GM19397 (cell line): ENCODE measurements at regions not wholly inside any gene's neighbourhood (a gene's known extent, or its start where the extent isn't known, plus 50 kb on each side); places are given as distances from the start of the nearest gene placed in this dataset.

Source experiments
- ATAC-seq: cut with Tn5 transposase; IDR thresholded peaks from one replicate; pipeline ENCODE4 v1.9.1; 2021; ENCODE audit warnings: mild to moderate bottlenecking, moderate library complexity; ENCODE audit not compliant: unreplicated experiment

DNA sequence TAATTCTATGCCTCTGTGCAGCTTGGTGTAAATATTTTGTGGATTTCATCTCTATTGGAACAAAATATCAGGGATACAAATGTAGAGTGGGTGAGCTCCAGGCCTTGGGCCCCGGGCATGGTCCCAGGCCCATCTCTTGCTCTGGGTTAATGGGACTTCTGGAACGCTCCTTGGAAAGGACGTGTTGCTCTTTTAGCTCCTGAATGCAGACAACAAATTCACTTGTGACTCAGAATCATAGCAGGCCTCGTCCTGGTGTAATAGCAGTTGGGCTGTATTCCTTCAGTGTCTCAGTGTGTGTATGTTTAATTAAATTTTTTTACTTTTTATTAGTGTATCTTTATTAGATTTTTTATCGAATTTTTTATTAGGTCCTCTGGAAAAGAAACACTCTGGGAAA is 266.7 kb upstream of the C2CD4B start:
- no peak for ATAC-seq

DNA sequence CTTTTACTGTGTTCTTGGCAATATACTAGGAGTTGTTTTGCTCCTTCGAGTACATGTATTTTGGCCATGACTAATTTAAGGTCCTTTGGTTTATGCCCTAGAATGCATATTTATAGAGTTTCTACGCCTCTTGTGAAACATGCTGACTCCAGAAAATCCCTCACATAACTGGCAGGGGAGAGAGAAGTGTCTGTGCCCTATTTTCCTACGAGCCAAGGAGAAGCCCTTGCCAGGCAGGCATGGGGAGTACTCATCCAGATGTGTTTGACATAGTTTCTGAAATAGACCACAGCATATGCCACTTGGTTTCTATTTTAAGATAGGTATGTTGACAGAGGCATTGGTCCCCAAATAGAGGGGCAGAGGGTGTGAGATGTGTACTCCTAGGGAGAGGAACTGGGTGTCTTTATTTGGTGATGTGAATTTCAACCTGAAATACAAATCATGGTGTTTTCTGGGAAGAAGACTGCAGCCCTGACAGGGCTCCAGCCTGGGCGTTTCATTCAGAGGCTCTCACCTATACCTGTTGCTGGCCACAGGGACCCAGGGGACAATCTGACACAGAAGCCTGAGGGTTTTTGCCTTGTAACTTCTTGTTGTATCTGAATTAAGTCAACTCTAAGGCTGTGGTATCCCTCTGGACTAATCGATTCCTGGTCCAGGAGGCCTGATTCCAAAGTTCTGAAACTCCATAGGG is 267.8 kb upstream of the C2CD4B start:
- no peak for ATAC-seq

DNA sequence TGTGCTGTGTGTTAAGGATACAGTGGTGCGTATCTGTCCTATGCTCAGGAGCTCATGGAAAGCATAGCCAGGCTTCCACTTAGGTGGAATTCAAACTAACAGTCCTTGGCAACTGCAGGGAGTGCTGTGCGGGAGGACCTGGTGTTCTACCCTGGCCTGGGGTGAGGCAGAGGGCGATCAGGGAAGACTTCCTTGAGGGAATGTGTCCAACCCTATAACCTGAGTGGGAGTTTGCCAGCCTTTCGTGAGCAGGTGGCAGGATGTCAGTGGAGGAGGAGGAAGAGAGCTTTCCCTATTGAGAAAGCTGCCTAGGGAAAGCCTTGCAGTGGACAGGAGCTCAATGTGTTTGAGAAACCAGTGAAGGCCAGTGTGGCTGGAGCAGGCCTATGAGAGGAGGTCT is 271.1 kb upstream of the C2CD4B start:
- no peak for ATAC-seq

DNA sequence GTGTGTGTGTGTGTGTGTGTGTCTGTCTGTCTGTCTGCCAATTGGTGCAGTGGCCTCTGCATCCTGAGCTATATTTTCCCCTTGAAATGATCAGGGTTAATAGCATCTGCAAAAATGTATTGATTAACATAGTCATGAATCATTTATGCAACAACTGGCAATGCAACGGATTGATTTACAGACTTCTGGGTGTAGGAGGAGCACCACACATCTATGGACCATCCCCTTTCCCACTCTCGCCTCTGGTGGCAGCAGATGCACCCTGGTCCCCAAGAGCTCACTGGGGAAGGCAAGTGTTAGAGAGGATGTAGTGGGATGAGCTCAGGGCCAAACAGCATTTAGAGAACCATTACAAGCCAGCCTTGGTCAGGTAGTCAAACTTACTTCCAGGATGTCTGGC is 272.7 kb upstream of the C2CD4B start:
- no peak for ATAC-seq

DNA sequence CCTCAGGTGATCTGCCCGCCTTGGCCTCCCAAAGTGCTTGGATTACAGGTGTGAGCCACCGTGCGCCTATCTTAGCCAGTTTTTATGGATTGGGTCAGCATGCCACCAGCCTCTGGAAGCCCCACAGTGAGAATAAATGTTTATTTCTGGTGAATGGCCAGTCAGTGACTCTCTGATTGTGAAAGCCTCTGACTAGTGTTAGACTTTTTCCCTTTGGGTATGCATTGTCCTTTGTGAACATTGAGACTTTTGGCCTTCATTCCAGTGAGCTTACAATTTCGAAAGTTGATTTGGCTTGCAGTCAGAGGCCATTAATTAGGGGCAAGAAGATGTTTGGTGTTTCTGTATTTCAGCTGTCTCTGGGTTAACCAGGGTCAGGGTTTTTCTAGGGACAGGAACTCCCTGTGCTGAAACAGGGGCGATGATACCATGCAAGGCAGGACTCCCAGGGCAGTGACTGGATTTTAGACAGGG is 274.5 kb upstream of the C2CD4B start:
- ATAC-seq, result no peak

DNA sequence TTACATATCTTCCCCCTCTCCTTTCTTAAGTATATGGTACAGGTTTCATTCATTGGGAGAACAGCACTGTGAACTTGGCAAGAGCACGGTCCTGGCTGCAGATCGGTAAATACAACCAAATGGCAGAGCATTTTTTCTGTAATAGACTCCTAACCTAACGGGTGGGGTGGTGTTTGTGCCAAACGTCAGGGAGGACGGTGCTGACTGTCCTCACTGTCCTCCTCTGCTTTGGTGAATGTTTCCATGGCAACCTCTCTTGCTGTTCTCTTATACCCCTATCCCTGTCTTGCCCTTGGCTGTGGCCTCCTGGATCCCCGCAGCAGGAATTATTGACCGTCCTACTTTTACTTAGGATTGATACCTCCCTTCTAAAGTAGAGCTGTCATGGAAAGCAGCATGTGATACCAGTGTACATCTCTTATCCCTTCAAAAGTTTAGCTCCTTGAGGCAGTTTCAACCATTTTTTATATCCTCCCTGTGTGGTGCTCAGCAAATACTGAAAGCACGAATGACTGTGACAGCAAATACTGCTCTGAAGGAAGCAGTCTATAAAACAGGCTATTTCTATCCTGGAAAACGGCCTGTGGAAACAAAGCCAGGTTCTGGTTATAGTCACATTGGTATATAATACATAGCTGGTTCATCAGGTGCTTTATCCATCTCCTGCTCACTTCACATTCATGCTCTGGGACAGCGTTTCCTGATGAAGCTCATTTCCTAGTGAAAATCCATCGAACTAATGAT is 275.4 kb upstream of the C2CD4B start:
- no peak for ATAC-seq

DNA sequence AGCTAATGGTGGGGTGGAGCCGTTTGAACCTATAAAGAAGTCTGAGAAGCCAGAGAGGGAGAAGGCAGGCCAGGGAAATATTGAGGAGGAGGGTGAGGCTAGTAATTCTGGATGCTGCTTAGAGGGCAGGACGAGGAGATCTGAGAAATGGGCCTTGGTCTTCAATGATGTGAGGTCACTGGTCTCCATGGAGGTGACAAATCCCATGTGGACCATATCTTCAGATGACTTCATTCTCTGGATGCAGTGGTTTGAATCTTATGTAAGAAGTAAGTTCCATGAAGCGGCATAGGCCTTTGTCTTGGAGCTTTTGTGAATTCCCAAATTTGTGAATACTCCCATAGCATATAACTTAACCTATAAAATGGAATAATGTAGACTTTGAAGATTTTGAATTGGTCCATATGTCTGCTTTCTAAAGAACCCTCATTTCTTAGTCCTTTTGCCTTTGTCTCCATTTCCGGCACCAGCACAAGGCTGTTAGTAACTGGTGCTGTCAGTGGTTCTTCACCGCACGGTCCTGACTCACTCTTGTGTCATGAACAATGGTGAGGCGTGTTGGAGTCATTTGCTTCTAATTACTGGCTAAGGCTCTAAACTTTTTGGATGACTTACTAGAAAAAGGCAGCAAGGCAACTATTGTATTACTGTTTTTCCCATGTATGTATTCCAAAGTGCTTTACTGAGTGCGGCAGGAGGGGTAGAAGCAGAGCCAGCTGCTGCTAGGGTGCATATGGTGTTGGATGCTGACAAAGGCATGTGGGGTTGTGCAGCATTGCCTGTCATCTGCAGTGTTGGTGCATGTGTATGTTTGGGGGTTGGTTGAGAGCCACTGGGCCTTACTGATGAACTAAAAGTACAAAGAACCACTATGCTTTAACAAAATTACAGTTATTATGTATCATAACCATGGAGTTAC is 279.3 kb upstream of the C2CD4B start:
- no peak for ATAC-seq

DNA sequence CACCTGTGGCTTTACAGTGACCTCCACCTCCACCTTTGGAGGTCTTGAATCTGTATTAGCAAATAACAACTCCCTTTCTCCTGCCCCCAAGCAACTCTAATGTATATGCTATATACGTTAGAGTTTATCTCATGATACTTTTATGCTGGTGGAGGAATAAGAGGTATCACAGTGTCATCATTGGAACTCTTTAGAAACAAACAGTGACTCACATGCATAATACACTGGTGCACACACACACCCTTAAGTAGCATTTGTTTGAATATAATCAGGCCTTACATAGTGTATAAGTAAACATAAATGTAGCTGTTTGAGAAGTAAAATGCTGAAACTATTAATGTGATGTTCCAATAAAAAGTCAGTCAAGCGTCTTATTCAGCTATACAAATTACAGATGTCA is 280.2 kb upstream of the C2CD4B start:
- ATAC-seq, result no peak

DNA sequence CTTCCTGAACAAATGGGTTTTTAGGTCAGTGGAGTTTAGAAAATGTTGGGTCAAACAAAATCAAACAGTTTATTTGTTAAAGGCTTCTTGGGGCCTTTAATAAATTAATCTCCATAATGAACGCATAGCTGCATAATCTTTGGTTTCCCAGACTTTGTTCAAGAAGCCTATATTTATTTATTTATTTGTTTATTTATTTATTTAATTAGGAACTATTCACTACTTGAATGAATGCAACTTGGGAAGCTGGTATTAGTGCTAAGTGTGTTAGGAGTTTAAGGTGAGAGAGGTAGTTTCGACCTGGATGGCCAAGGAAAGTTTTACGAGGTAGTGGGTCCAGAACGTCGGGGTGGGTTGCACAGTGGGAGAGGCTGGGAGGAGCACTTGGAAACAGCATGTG is 281.9 kb upstream of the C2CD4B start:
- ATAC-seq, result no peak

DNA sequence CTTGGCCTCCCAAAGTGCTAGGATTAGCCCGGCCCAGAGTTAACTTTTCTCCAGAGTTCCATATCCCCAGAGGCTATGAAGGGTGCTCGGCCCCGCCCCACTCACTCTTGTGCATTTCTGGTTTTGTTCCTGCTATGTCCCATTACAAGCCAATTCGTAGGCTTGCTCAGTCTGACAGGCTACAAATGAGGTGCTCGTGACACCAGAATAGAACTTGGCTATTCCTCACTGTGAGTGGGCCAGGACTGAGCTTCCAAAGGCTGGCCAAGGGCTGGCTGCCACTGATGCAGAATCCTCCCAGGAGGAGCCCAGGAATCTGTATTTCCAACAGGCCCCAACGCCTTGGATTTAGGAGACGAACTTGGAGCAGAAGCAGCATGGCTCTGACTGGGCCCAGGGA is 282.7 kb upstream of the C2CD4B start:
- ATAC-seq, result no peak

DNA sequence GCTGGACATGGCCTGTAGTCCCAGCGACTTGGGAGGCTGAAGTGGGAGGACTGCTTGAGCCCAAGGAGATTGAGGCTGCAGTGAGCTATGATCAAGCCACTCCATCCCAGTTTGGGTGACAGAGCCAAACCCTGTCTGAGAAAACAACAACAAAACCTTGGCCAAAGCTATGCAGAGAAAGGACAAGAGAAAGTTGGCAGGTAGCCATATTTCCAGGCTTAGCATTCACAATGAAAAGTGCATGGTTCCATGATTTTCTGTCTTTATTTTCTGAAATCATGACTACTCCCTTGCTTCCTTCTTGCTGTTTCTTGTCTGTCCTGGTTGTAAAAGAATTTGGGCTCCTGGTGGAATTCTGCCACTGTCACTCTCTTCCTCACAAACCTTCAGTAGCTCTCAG is 284.6 kb upstream of the C2CD4B start:
- no peak for ATAC-seq

DNA sequence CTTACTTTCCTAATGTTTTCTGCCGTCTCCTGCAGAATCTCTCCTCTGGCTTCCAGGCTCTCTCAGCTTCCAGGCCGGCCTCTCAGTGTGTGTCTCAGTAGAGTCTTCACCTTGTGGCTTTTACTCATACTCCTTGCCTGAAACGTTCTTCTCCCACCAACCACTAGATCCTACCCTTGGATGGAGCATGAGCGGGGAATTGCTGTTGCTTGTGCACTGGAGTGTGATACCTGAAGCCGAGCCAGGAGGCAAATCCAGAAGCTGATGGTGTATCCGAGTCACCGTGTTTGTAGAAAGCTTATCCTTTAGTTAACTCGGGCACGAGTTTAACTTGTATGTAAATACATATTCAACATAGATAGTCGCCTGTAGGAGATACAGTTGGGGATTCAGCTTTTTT is 285.0 kb upstream of the C2CD4B start:
- no peak for ATAC-seq

DNA sequence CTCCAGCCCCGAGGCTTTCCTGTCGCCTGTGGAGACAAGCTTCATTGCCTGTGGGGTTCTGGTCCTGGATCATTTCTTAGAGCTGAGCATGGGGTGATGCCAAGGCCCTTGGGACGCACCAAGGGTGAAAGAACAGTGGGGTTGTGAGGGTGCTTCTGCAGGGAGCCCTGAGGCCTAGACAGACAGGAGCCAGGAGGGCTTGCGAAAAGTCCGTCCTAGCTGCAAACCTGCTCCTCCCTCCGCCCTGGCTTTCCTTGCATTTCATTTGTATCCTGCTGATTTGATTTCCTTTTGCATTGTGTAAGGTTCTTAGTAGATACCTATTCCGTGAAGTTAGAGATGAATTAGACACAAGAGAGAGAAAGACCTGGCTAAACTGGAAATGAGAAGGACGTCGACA is 286.9 kb upstream of the C2CD4B start:
- ATAC-seq, result no peak

DNA sequence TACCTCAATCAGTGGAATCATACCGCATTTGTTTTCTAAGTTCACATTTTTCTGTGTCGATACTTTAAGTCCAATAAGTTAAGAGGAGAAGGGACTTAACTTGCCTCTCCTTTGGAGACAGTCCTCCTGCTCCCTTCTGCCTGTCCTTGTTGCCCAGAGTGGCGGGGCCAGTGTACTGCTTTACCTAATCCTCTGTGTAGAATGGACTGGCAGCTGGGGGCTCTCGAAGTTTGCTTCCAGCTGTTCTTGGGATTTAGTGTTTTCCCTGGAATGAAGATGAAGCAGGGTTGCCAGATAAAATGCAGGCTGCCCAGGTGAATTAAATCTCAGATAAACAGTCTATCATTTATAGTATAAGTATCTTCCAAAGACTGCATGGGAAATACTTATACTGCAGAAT is 287.6 kb upstream of the C2CD4B start:
- no peak for ATAC-seq

DNA sequence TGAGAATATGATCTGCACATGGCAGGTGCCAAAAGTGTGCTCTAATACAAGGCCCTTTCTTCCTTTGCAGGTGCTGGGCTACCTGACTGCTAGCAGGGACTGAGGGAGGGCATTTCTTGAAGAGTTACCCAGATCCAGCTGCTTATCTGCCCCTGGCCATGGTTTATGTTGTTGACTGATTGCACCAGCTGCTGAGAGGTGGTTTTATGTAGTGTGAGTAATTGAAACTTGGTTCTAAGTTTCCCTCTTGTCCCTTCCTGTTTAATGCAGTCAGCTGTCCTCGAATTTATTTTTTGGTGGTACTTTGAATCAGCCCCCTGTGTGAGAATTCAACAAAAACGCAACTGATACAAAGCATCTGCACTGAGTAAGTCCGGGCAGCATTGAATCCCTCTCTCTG is 288.3 kb upstream of the C2CD4B start:
- ATAC-seq, result no peak

DNA sequence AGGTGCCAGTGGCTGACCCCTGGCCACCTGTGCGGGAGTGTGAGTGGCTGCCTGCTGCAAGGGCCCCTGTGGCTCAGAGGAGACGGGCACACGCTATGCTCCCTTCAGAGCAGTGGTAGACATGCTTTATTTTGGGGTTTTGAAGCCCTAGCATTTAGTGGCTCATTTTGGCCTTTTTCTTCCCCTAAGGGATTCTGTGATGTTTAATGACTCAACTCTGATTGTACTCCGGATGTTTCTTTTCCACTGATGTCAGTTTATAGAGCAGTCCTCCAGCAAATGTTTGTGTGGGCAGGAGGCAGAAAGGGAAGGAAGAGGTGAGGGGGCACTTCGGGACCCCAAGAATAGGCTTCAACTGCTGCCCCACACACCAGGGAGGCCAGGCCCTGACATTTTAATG is 288.9 kb upstream of the C2CD4B start:
- ATAC-seq, result no peak

DNA sequence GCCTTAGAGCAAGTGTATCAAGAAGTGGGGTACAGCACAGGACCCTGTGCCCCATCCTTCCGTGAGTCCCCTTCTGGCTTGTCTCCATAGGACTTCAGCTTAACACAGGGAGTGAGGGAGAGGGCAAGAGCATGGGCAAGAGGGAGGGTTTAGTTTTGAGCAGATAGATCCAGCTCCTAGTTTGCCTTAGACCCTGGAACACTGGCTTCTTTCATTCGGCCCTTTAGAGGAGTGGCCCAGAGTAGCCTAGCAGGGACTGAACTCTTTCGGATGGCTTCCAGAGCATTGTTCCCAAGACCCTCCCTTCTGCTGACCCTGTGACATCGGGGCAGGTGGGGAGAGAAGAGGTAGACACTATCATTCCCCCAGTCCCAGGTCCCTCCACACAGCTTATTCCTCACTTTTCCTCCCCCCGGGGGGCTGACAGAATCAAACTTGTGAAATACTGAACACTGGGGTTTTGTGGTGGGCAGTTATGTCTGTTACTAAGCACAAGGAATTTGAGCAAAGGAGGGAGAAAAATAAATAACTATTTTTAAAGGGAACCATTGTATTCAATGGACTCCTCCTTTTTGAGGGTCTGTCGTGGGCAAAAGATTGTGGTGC is 289.6 kb upstream of the C2CD4B start:
- no peak for ATAC-seq

DNA sequence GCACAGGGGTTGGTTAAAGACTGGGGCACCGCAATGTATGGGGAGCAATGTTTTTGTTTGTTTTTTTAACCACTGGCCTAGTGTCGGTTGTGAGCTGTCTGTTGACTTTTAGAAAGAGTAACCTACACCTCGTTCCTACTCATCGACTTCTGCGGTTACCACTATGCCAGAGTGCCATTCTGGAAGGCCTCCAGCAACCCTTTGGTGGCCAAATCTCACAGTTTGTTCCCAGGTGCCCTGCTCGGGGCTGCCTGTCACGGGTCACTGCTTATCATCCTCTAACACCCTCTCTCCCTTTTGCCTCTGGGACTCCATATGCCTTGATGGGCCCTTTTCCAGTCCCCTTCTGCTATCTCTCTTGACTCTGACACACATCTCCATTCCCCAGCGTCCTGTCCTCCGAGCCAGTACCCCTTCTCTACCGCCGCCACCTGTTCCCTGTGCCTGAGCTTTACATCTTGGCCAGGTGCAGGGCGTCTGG is 290.4 kb upstream of the C2CD4B start:
- ATAC-seq, result no peak

DNA sequence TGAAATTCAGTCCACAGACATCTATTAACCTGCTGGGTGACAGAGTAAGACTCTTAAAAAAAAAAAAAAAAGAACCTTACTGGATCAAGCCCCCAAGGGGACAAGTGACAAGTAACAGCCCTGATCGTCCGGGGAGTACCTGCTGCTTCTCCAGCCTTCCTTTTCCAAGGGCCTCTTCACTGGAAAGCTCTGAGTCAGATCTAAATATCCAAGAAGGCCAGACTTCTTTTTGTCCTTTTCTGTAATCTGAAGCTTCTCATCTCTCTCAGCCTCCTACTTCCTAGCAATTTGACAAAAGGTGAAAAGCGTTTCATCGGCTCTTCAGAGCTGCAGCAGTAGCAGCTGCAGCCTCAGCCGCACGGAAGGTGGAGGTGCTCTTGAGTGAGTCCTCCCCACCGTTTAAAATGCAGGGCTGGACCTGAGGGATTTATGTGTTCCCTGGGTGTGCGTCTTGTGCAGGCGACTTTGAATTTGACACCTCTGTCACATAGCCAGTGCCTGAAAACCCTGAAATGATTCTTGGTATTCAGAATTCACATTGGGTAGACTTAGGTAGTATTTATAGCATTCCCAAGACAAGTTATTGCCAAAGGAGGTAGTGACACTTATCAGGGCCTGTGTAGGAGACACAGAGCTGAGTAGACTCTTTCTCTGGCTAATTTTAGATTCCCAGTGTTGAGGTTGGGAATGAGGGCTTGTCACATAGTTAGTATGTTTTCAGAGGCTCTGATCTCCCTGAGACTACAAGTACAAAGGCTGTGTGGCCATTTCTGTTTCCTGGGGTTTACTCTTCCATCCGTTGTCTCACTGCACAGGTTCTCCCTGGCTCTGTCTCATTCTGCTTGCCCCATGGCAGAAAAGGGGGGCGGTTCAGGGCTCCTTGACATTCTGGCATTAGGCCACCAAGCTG is 291.2 kb upstream of the C2CD4B start:
- ATAC-seq, result no peak

DNA sequence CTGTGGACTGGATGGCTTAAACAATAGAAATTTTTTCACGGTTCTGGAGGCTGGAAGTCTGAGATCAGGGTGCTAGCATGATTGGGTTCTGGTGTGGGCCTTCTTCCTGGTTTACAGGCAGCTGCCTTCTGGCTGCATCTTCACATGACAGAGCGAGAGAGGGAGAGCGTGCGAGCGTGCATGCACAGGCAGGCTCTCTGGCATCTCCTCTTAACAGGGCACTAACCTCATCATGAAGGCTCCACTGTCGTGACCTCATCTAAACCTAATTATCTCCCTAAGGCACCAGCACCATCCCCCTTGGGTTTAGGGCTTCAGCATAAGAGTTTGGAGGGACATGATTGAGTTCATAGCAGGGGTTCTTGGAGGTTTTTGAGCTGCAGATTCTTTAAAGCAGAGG is 292.0 kb upstream of the C2CD4B start:
- no peak for ATAC-seq
